ENCODE measurements at regions not wholly inside any gene's neighbourhood (a gene's known extent, or its start where the extent isn't known, plus 50 kb on each side); places are given as distances from the start of the nearest gene placed in this dataset.

DNA sequence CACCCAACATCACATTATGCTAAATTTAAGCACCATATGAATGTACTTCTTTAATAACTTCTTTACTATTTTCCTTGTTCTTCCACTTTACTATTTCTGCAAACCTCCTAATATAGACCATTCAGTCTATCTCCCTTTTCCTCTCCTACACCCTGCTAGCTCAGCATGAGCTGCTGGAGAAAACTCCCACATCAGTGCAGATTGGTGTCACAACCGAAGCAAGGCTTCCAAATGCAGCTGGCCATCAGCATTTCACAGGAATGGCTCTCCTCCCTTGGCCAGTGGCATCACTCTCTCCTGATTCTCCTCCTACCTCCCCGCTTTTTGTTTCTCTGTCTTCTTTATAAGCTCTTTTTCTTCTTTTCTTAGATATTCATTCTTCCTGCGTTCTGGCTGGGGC, 118.7 kb upstream of the ZC3H12C start:
- no peak for DNase-seq

DNA sequence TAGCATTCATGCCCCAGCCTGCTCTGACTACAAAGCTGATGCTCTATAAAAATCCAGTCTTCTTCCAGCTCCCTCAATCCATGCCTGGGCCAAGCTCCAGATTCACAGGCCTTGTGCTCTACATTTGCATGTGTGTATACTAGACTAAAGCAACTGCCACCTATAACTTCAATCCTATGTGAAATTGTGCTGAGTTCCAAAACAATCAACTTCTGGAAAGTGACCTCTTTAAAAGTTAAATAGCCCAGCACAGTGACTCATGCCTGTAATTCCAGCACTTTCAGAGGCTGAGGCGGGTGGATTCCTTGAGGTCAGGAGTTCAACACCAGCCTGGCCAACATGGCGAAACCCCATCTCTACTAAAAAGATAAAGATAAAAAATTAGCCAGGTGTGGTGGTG, 114.3 kb upstream of the ZC3H12C start:
- DNase-seq, result no peak

DNA sequence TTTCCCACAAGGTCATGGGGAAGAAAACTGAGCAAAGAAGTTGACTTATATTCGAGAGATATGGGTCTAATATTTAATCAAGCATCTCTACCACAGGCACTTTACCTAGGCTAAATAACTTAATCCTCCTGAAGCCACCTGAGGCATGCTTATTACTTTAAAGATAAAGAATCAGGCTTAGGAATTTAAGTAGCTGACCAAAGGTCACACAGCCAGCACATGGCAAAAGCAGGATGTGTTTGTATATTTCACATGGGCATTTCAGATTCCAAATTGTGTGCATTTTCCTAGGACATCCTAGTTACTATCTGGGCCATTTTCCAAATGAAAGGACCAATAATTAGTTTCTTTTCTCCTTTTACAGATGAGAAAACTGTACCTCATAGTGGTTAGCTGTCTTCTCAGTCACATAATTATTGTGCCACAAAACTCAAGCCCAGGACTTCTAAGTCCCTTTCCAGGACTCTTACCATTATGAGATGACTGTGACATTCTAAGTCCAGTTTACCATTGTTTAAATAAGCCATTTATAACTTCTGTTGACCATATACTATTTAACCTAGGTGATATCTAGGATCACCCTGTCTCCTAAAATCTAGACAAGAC, 112.1 kb upstream of the ZC3H12C start:
- no peak for DNase-seq

DNA sequence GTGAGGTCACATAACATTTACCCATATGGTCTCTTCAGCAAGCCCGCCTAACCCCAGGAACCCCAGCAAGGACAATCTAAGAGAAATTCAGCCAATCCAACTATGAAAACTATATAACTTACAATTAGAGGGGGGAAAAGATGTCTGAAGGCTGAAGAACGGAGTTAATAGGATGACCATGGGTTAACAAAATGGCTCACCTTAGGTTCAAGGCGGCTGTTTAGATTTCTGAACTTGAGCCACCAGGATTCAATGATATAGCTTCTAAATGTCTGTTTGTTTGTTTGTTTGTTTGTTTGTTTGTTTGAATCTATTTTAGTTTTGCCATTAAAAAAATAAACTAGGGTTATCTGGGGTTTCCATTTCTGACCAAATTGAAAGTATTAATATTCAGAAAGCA, 109.8 kb upstream of the ZC3H12C start:
- no peak for DNase-seq

DNA sequence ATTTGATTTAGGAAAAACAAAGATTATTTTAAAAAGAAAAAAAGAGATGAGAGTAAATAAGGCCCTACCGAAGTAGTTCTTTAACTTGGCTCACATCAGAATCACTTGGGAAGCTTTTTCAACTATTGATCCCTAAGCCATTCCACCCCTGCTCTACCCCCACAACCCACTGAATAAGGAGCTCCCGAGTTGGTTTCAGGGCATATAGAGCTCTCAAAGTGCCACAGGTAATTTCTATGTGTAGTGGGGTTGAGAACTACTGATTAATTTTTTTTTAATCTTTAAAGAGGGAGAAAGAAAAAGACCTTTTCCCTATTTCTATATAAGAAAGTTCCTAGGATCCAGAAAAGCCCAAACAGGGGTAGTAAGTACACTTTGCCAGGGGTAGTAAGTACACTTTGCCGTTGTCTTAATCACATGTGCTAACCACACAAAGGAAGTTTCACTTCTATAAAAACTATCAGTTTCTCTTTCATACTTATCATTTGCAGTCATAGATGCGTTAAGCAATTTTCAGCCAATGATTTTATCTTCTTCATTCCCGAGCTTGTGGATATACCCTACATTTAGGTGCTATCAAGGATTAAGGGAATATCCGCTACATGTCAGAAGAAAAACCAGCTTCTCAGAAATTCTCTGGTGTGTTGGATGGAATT, 108.4 kb upstream of the ZC3H12C start:
- DNase-seq, result no peak

DNA sequence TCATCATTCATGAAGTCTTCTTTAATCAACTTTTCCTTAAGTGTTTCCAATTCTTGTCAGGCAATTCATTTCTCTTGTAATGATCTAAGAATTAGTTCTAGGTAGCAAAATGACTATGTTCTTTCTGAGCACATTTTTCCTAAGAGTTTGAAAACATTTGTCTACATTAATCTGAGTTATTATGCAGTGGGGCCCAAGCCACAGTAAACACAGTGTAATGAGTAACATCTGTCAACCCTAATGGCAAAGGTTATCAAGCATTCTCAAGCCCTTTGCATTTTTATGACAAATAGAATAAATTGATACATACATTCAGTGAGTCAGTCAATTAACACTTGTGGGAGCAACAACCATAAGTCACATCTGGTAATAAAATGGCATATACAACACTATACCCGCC, 106.7 kb upstream of the ZC3H12C start:
- DNase-seq, result no peak

DNA sequence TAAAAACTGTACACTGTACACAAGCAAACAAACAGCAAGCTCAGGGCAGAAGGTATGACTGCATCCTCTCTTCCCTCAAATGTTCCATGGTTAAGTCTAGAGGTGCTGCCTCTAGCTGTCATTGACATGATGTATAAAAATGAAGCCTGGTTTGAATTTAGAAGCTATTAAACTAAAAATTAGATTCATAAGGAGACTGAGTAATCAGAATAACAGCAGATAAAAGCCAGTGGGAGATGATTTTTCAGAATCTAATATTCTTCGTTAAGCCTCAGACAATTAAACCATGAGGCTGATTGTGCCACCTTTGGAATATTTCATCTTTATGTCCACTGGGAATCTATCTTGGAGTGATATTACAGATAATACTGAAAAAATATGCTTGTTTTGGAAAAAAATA, 101.4 kb upstream of the ZC3H12C start:
- DNase-seq, result no peak

DNA sequence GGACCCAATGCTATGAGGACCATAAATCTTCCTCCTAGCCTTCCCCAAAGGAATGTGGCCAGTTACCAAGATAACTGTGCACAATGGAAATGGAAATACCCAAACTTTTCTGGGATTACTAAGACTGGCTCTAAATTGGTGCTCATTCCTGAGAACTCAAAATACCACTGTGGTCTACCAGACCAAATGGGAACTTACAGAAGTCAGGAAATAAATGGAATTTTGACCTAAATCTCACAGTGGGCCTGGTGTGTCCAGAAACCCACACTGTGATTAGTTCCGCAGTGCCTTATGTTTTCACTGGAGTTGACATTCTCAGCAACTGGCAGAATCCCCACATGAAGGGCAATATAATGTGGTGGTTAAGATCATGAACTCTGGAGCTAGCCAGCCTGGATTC, 99.4 kb upstream of the ZC3H12C start:
- DNase-seq, result no peak

DNA sequence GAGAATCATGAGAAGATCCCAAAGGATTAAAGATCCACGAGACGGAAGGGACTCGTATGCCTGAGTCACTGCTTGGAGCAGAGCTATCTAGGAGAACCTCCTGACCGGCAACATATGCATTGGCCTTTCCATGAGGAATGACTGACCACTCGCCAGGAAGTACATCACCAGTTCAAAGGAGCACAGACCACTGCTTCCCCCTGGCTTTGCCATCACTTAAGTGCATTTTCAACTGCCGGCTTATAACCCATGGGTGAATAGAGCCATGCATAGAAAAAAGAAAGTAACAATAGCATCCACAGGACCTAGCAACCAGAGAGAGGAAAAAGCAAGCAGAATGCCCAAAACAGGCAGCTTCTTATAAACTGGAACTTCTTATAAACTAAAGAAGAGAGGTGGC, 98.3 kb upstream of the ZC3H12C start:
- no peak for DNase-seq

DNA sequence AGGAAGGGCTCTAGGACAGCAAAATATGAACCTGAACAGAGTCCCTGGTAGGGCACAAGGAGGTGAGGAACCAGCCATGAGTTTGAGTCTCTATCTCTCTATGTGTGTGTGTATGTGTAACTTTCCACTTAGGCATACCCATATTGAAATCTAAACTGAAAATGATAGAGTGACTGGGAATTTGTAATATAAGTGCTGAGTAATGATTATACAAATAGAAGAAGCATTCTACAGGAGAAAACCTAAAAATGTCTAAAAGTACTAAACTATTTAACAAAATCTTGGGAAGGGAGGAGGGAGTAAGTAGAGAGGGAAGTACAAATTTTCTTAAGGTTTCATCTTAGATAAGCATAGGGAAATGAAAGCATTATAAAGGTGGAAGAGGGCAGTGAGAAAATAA, 97.1 kb upstream of the ZC3H12C start:
- DNase-seq, result no peak

DNA sequence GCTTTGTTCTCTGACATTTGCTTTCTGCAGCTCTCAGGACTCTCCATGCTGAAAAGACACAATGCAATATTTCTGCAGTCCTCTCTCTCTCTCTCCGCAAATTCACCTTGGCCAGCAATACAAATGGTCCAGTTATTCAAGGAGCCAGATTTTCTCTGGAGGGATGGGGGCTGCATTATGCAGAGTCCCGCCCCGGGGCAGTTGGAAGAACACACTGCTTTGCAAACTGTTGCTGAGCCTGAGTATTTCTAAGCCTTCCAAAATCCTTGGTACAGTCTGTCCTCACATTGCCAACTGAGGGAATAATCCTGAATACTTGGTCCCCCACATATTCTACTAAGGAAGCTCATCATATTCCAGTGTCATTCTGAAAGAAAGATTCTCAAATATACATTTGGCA, 94.3 kb upstream of the ZC3H12C start:
- no peak for DNase-seq

DNA sequence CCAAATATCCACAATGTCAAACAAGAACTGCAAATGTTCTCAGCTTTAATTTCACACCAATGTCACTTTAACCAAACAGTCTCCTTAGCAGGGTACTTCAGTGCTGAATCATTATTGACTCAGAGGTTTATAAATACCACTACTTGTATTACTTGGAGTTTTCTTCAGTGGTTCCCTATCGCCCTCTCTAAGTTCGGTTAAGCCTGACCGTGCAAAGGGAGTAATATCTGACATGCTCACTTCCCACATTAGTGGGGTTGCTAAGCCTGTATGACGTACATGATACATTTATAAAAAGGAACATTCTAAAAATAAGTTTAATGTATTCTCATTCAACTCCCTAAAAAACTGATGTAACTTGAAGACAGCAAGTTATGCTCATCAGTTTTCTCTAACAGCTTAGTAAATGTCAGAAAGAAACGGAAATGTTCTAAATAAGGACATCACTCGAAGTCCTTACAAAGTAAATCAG, 93.1 kb upstream of the ZC3H12C start:
- DNase-seq, result no peak

DNA sequence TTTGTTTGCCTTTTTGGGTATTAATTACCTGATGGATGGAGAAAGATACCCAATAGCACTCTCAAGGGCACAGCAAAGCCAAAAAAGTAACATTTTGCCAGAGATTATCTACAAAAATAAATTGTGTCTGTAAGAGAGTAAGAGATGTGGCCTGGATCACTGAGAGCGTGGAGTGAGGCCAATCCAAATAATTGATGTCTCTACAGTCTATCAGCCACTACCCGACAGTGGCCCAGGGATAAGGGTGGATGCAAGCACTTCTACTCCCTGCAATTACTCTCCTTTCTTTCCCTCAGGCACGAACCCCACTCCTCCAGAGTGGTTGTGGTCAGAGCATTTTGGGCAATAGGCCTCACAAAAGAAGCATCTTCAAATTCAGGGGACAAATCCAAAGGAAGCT, 92.3 kb upstream of the ZC3H12C start:
- DNase-seq, result no peak

DNA sequence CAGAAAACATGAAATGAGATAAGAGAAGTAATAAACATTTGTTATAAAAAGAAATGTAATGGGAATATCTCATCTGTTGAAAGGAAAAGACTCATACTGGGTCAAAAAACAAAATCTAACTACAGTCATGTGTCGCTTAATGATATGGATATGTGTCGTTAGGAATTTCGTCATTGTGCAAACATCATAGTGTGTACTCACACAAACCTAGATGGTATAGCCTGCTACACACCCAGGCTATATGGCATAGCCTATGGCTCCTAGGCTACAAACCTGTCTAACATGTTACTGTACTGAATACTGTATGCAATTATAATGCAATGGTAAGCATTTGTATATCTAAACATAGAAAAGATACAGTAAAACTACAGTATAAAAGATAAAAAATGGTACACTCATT, 89.8 kb upstream of the ZC3H12C start:
- no peak for DNase-seq

DNA sequence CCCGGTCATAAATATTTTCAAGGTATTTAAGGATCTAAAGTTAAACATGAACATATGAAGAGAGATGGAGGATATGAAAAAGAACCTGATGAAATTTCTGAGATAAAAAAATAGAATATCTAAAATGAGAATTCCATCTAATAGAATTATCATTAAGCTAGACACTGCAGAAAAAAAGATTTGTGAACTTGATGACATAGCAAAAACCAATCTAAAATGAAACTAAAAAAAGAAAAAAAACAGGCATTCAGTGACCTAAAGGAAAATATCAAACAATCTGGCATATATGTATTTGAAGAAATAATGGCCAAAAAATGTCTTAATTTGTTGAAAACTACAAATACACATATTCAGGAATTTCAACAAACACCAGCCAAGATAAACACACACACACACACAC, 81.6 kb upstream of the ZC3H12C start:
- no peak for DNase-seq

DNA sequence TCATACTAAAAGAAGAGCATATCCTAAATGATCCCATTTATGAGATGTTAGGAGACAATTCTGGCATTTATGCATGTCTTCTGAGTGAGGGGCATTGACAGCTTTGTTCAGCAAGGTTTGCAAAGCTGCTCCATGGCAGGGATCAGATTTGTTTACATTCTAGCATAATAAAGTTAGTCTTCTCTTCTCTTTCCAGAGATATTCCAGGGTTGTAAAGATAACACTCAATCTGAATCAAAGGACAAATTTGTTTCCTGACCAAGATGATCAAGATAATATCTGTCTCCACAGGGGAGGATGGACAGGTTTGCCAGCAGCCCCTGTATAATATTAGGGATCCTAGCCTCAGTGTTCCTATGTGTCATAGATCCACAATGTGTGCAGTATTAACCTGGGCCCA, 77.5 kb upstream of the ZC3H12C start:
- DNase-seq, result no peak

DNA sequence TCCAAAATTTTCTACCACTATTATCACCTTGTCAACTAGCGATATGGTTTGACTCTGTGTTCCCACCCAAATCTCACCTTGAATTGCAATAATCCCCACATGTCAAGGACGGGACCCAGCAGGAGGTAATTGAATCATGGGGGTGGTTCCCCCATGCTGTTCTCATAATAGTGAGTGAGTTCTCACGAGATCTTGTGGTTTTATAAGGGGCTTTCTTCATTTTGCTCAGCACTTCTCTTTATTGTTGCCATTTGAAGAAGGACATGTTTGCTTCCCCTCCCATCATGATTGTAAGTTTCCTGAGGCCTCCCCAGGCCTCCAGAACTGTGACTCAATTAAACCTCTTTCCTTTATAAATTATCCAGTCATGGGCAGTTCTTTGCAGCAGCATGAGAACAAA, 73.5 kb upstream of the ZC3H12C start:
- DNase-seq, result no peak

DNA sequence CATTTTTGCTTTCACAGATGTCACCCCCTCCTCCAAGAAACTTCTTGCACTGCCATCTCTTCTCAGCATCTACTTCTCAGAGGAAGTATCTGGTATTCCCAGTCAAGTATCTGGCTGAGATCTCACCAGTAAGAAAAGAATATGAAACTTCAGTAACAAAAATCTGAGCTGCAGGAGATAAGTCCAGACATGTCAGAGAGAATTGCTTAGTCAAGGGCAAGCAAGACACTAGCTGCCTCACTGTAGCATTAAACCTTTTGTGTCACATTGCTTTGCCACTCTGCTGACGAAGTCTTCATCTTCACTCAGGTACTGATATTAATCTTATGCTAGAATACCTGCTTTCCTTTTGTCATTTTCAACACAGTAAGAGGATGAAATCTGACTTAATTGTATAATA, 70.6 kb upstream of the ZC3H12C start:
- DNase-seq, result no peak

DNA sequence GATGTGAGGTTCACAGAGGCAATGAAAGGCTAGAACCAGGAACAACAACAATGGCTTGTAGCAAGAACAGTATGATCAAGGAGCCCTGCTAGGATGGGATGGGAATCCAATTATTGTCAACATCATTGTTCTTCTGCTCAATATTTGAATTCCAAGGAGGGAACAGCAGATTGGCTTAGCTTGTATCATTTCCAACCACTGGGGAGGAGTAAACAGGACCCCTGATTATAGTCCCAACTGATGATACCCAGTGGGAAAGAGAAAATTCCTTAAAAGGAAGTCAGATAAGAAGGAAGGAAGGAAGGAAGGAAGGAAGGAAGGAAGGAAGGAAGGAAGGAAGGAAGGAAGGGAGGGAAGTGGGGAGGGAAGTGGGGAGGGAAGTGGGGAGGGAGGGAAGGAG, 69.5 kb upstream of the ZC3H12C start:
- no peak for DNase-seq

DNA sequence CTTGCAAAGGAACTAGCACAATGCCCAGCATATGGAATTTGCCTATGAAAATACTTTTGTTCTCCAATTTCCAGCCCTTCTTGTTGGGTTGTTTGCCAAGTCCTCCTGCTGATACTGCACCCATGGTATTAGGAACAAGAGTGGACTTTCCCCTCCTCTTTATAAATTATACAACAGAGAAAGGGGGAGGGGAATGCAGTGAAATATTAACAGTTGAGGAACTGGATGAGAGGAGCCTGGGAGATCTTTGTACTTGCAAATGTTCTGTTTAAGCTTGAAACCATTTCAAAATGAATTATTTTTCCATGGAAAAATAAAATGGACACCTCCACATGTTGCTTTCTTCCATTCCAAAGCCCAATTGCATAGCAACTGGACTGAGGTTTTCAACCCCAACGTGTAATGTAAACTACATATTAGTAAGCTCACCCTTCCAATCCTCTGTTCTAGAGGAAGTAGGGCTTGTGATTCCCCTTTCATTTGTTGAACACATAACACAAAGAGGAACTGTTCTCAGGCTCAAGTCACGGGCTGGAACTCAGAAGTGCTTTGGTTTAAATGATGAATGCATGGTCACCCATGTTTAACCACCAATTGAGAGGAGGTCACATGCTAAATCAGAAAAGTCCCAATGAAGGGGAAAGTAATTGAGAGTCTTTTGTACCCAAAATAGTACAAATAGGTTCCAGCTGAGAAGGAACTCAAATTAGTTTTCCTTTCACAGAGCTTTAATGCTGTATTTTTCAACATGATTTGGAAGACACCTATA, 66.2 kb upstream of the ZC3H12C start:
- no peak for DNase-seq

DNA sequence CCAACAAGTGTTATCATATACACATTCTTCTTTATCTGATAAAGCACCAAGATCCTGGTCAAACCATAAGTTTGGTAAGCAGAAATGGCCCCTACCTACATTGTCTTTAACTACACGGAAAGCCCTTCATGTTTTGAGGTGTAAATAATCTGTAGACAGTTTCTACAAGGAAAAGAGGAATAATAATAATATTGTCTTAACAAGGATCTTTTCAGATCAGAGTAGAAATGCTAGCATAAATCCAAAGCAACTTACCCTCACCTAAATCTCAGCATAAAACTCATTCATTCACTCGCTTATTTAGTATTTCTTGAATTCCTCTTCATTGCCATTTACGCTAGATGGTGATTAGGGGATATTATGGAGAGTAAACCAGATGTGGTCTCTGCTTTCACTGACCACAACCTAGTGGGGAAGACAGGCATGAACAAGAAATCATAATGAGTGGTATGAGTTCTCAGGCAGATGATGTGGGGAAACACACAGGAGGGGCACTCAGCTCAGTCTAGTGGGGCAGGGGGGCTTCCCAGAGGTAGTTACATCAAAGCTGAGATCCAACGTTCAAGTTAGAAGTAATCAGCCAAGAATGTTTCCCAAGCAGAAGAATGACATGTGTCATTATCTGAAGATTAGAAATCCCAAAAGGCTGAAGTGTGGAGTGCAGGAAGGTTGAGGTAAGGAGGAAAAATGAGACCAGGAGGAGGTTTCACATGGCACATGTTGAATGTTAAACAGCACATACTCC, 65.4 kb upstream of the ZC3H12C start:
- DNase-seq, result no peak

DNA sequence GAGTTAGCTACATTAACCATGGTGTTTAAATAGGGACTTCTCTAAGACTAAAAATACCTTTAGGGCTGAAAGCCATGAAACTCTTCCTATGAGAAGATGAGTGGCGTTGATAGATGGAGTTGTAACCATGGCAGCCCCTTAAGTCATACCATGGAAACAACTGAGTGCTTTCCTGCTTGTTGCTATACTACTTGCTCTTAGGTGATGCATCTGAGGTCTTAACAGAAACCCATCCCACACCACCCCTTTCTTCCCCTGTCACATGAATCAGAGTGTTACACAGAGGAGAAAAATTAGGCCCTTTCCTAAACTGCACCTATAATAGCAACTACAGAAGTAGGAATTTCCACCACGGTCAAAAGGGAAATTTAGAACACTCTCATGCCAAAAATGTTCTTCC, 64.3 kb upstream of the ZC3H12C start:
- no peak for DNase-seq

DNA sequence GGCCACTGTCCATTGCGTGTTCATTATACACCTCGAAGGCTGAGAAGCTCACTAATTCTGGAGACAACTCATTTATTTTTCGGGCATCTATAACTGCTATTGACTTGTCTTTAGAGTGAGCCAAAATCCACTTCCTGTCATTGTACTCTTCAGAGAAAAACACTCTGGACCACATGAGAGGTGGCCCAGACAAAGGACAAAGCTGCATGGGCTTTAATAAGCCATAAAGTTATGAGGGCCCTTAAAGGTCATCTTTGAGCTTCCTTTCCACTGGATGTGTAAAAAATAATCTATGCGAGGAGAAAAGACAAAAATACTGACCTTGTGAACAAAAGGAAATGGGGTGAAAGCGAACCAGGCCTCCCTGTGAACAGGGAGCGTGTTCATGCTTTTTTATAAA, 63.5 kb upstream of the ZC3H12C start:
- no peak for DNase-seq
